ENCODE measurements at regions not wholly inside any gene's neighbourhood (a gene's known extent, or its start where the extent isn't known, plus 50 kb on each side); places are given as distances from the start of the nearest gene placed in this dataset.

DNA sequence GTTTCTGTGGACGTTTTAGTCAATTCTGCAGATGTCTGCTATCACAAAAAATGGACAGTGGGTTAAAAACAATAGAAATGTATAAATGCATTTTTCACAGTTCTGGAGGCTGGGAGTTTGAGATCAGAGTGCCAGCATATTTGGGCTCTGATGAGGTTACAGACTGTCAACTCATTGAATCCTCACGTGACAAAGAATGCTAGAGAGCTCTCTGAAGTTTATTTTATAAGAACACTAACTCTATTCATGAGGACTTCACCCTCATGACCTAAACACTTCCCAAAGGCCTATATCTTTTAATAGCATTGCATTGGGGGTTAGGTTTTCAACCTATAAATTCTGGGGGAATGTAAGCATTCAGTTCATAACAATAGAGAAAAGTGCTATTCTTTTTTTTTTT, 182.6 kb upstream of the SLITRK3 start:
- no peak for DNase-seq (ENCODE audit: extremely low read depth in 1 of 4, low spot score in 3 of 4)
- TF ChIP-seq, protein P1, sequence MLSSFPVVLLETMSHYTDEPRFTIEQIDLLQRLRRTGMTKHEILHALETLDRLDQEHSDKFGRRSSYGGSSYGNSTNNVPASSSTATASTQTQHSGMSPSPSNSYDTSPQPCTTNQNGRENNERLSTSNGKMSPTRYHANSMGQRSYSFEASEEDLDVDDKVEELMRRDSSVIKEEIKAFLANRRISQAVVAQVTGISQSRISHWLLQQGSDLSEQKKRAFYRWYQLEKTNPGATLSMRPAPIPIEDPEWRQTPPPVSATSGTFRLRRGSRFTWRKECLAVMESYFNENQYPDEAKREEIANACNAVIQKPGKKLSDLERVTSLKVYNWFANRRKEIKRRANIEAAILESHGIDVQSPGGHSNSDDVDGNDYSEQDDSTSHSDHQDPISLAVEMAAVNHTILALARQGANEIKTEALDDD (IDR thresholded peaks at IDR 0.05): no peak
- no peak for TF ChIP-seq XRCC5 (IDR thresholded peaks at IDR 0.05; ENCODE audit: low read depth, low read length)
- TF ChIP-seq, protein P2, sequence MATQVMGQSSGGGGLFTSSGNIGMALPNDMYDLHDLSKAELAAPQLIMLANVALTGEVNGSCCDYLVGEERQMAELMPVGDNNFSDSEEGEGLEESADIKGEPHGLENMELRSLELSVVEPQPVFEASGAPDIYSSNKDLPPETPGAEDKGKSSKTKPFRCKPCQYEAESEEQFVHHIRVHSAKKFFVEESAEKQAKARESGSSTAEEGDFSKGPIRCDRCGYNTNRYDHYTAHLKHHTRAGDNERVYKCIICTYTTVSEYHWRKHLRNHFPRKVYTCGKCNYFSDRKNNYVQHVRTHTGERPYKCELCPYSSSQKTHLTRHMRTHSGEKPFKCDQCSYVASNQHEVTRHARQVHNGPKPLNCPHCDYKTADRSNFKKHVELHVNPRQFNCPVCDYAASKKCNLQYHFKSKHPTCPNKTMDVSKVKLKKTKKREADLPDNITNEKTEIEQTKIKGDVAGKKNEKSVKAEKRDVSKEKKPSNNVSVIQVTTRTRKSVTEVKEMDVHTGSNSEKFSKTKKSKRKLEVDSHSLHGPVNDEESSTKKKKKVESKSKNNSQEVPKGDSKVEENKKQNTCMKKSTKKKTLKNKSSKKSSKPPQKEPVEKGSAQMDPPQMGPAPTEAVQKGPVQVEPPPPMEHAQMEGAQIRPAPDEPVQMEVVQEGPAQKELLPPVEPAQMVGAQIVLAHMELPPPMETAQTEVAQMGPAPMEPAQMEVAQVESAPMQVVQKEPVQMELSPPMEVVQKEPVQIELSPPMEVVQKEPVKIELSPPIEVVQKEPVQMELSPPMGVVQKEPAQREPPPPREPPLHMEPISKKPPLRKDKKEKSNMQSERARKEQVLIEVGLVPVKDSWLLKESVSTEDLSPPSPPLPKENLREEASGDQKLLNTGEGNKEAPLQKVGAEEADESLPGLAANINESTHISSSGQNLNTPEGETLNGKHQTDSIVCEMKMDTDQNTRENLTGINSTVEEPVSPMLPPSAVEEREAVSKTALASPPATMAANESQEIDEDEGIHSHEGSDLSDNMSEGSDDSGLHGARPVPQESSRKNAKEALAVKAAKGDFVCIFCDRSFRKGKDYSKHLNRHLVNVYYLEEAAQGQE (IDR thresholded peaks at IDR 0.05; ENCODE audit: borderline replicate concordance): no peak
- TF ChIP-seq, protein P2 (CRISPR knock-in tag; IDR thresholded peaks at IDR 0.05; ENCODE audit: low read depth): no peak
- no peak for TF ChIP-seq ZNF668 (CRISPR knock-in tag; IDR thresholded peaks at IDR 0.05)
- TF ChIP-seq PHB (CRISPR knock-in tag; IDR thresholded peaks at IDR 0.05): no peak
- TF ChIP-seq, protein P3, sequence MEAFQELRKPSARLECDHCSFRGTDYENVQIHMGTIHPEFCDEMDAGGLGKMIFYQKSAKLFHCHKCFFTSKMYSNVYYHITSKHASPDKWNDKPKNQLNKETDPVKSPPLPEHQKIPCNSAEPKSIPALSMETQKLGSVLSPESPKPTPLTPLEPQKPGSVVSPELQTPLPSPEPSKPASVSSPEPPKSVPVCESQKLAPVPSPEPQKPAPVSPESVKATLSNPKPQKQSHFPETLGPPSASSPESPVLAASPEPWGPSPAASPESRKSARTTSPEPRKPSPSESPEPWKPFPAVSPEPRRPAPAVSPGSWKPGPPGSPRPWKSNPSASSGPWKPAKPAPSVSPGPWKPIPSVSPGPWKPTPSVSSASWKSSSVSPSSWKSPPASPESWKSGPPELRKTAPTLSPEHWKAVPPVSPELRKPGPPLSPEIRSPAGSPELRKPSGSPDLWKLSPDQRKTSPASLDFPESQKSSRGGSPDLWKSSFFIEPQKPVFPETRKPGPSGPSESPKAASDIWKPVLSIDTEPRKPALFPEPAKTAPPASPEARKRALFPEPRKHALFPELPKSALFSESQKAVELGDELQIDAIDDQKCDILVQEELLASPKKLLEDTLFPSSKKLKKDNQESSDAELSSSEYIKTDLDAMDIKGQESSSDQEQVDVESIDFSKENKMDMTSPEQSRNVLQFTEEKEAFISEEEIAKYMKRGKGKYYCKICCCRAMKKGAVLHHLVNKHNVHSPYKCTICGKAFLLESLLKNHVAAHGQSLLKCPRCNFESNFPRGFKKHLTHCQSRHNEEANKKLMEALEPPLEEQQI (IDR thresholded peaks at IDR 0.05): no peak
- TF ChIP-seq ZC3H4 (CRISPR knock-in tag; IDR thresholded peaks at IDR 0.05; ENCODE audit: borderline replicate concordance): no peak
- TF ChIP-seq PHB2 (IDR thresholded peaks at IDR 0.05; ENCODE audit: low read depth): no peak
- TF ChIP-seq SMARCB1 (IDR thresholded peaks at IDR 0.05; ENCODE audit: insufficient read length, low read depth): no peak
- TF ChIP-seq ETV6 (IDR thresholded peaks at IDR 0.05; ENCODE audit: borderline replicate concordance in 1 of 2, low read depth in 2 of 2, low read length in 1 of 2): no peak
- no peak for TF ChIP-seq ETV6 (CRISPR knock-in tag; IDR thresholded peaks at IDR 0.05; ENCODE audit: borderline replicate concordance)
- no peak for TF ChIP-seq NFATC3 (IDR thresholded peaks at IDR 0.05)
- TF ChIP-seq CBX1 (IDR thresholded peaks at IDR 0.05; ENCODE audit: low read depth): no peak

More for the DNA sequence above, 182.6 kb upstream of the SLITRK3 start:
- Histone ChIP-seq H3K9me1 (ENCODE audit: control insufficient read depth, insufficient read depth, low read length) (no peaks in the 10 kb centered on the region), H3K4me2 (ENCODE audit: insufficient read depth, low read length) (no peak overlapping the region), H3K4me3 (no peak overlapping the region), H2AFZ (ENCODE audit: low read depth, low read length) (no peak overlapping the region), H3K27me3 (ENCODE audit: control insufficient read depth in 2 of 2, insufficient read depth in 2 of 2, low read length in 2 of 2) (no peaks in the 10 kb centered on the region), H3K4me1 (replicated peaks in 1 of 2; ENCODE audit: control insufficient read depth in 2 of 2, insufficient read depth in 2 of 2, low read length in 2 of 2) (no peaks in the 10 kb centered on the region), H3K9me3 (replicated peaks; ENCODE audit: control insufficient read depth, insufficient read depth, low read depth, low read length) (no peaks in the 10 kb centered on the region; the same call in 1 of the 2 replicates), H4K20me1 (replicated peaks; ENCODE audit: control insufficient read depth, insufficient read depth, low read length) (no peaks in the 10 kb centered on the region), H3K9ac (ENCODE audit: insufficient read depth in 1 of 2, low read depth in 2 of 2, low read length in 2 of 2) (no peak overlapping the region), H3K79me2 (ENCODE audit: control insufficient read depth, insufficient read depth, low read length) (no peaks in the 10 kb centered on the region), H3K36me3 (ENCODE audit: control insufficient read depth, insufficient read depth, low read length) (no peaks in the 10 kb centered on the region), H3K27ac (ENCODE audit: extremely low read depth, low read depth, low read length) (no peak overlapping the region)
- ATAC-seq (no peak), FAIRE-seq (no peak)
- ChIA-PET CTCF (ENCODE audit: low intra/inter-chr PET ratio) (no interaction called here), POLR2A (interaction anchor here (0.8 kb wide), 1 partner anchor 650 kb away, joined by 3 read pairs; no protein-coding TSS in a partner anchor)
- WGBS (ENCODE audit: insufficient coverage, low coverage, missing lambda C conversion rate): 0% methylated on average over 2 of the region's 2 CpGs
- intact Hi-C loops (cut with micrococcal nuclease): no loop called here
- no TSS peak for BruUV-seq (replicated peaks)
- in situ Hi-C loops (cut with MboI): no loop called here
